SK-N-SH treated with all-trans-retinoic acid at 6 μM for 48 hours (cell line): ENCODE measurements at regions not wholly inside any gene's neighbourhood (a gene's known extent, or its start where the extent isn't known, plus 50 kb on each side); places are given as distances from the start of the nearest gene placed in this dataset.

Source experiments
- ARNTL ChIP-seq: fragments of 450-650 bp; formaldehyde crosslinking; IDR thresholded peaks from 2 replicates; pipeline ENCODE4 v1.5.0; 2020; ENCODE audit warnings: low read depth, mild to moderate bottlenecking, moderate library complexity, borderline replicate concordance
- RARB ChIP-seq: fragments of 250-450 bp; sonication (Bioruptor Pico); IDR thresholded peaks from 2 replicates; pipeline ENCODE4 v1.8.0; 2021; ENCODE audit warnings: mild to moderate bottlenecking, moderate library complexity
- TF ChIP-seq, protein P1 (sequence below): fragments of 250-450 bp; sonication (Bioruptor Pico); IDR thresholded peaks from 2 replicates; pipeline ENCODE4 v1.8.0; 2020; ENCODE audit warnings: mild to moderate bottlenecking, moderate library complexity, borderline replicate concordance
- TF ChIP-seq, protein P2 (sequence below): fragments of 250-450 bp; sonication (Bioruptor Pico); IDR thresholded peaks from 2 replicates; pipeline ENCODE4 v1.8.0; 2021; ENCODE audit warnings: low read depth, mild to moderate bottlenecking, moderate library complexity, borderline replicate concordance

- TF ChIP-seq, protein P1, sequence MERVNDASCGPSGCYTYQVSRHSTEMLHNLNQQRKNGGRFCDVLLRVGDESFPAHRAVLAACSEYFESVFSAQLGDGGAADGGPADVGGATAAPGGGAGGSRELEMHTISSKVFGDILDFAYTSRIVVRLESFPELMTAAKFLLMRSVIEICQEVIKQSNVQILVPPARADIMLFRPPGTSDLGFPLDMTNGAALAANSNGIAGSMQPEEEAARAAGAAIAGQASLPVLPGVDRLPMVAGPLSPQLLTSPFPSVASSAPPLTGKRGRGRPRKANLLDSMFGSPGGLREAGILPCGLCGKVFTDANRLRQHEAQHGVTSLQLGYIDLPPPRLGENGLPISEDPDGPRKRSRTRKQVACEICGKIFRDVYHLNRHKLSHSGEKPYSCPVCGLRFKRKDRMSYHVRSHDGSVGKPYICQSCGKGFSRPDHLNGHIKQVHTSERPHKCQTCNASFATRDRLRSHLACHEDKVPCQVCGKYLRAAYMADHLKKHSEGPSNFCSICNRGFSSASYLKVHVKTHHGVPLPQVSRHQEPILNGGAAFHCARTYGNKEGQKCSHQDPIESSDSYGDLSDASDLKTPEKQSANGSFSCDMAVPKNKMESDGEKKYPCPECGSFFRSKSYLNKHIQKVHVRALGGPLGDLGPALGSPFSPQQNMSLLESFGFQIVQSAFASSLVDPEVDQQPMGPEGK (CRISPR knock-in tag): no peak
- TF ChIP-seq, protein P2, sequence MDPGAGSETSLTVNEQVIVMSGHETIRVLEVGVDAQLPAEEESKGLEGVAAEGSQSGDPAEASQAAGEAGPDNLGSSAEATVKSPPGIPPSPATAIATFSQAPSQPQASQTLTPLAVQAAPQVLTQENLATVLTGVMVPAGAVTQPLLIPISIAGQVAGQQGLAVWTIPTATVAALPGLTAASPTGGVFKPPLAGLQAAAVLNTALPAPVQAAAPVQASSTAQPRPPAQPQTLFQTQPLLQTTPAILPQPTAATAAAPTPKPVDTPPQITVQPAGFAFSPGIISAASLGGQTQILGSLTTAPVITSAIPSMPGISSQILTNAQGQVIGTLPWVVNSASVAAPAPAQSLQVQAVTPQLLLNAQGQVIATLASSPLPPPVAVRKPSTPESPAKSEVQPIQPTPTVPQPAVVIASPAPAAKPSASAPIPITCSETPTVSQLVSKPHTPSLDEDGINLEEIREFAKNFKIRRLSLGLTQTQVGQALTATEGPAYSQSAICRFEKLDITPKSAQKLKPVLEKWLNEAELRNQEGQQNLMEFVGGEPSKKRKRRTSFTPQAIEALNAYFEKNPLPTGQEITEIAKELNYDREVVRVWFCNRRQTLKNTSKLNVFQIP (CRISPR knock-in tag): no peak
- TF ChIP-seq RARB (CRISPR knock-in tag) (no peak), ARNTL (no peak)
Observed at GRCh38 chr10:59448616-59449015, 86.3 kb upstream of the FAM13C start.
